ENCODE measurements at regions not wholly inside any gene's neighbourhood (a gene's known extent, or its start where the extent isn't known, plus 50 kb on each side); places are given as distances from the start of the nearest gene placed in this dataset.

- H3K4me3 Mint-ChIP-seq = no peak overlapping the region
Observed at GRCh38 chr4:169854090-169854489, 96.3 kb upstream of the HPF1 start.

GRCh38 chr4:169852481-169852880, 94.7 kb upstream of the HPF1 start:
- Mint-ChIP-seq H3K36me3 (ENCODE audit: low read depth) (no peaks in the 10 kb centered on the region), H3K4me1 (peaks cover 19% of the 10 kb centered on the region), H3K27ac (no peak overlapping the region), H3K9me3 (peaks cover 15% of the 10 kb centered on the region), H3K4me3 (no peak overlapping the region), H3K27me3 (ENCODE audit: insufficient read depth) (peaks cover 2% of the 10 kb centered on the region)
- Histone ChIP-seq H3K9me3 (ENCODE audit: control insufficient read depth, low read length) (peaks cover 10% of the 10 kb centered on the region), H3K9ac (ENCODE audit: extremely low read depth, low read length, poor library complexity, severe bottlenecking) (no peak overlapping the region), H3K27me3 (ENCODE audit: control insufficient read depth, insufficient read depth, low read length, poor library complexity, severe bottlenecking) (no peaks in the 10 kb centered on the region), H3K36me3 (ENCODE audit: control insufficient read depth, insufficient read depth, low read length) (no peaks in the 10 kb centered on the region), H3K4me3 (ENCODE audit: low read length) (no peak overlapping the region), H3K27ac (ENCODE audit: low read depth, low read length) (no peak overlapping the region), H3K4me1 (ENCODE audit: control insufficient read depth, insufficient read depth, low read length) (peaks cover 13% of the 10 kb centered on the region)
- no peak for TF ChIP-seq CTCF (conservative IDR thresholded peaks at IDR 0.05)
- DNase-seq = no peak

More at GRCh38 chr4:169854090-169854489, 96.3 kb upstream of the HPF1 start:
- TF ChIP-seq CTCF (conservative IDR thresholded peaks at IDR 0.05) = no peak
- peaks cover 2% of the 10 kb centered on the region for H3K27me3 Mint-ChIP-seq (ENCODE audit: insufficient read depth)
- H3K27ac Mint-ChIP-seq = no peak overlapping the region
- Histone ChIP-seq H3K4me3 (ENCODE audit: low read length) (no peak overlapping the region), H3K27me3 (ENCODE audit: control insufficient read depth, insufficient read depth, low read length, poor library complexity, severe bottlenecking) (no peaks in the 10 kb centered on the region), H3K9ac (ENCODE audit: extremely low read depth, low read length, poor library complexity, severe bottlenecking) (no peak overlapping the region), H3K4me1 (ENCODE audit: control insufficient read depth, insufficient read depth, low read length) (peaks cover 13% of the 10 kb centered on the region), H3K9me3 (ENCODE audit: control insufficient read depth, low read length) (peaks cover 10% of the 10 kb centered on the region), H3K36me3 (ENCODE audit: control insufficient read depth, insufficient read depth, low read length) (no peaks in the 10 kb centered on the region), H3K27ac (ENCODE audit: low read depth, low read length) (no peak overlapping the region)
- no peak for DNase-seq
- peaks cover 15% of the 10 kb centered on the region for H3K9me3 Mint-ChIP-seq
- no peaks in the 10 kb centered on the region for H3K36me3 Mint-ChIP-seq (ENCODE audit: low read depth)
- H3K4me1 Mint-ChIP-seq = peaks cover 12% of the 10 kb centered on the region
- WGBS, 2 experiments (ENCODE audit: insufficient coverage in 1 of 2, insufficient read length in 1 of 2) = 75 to 86% methylated on average over 2 to 3 of the region's 3 CpGs

- no peaks in the 10 kb centered on the region for H3K36me3 Mint-ChIP-seq (ENCODE audit: low read depth)
- H3K36me3 ChIP-seq (ENCODE audit: control insufficient read depth, insufficient read depth, low read length) = no peaks in the 10 kb centered on the region
- no peak overlapping the region for H3K9ac ChIP-seq (ENCODE audit: extremely low read depth, low read length, poor library complexity, severe bottlenecking)
- no peak overlapping the region for H3K4me3 ChIP-seq (ENCODE audit: low read length)
- H3K27me3 Mint-ChIP-seq (ENCODE audit: insufficient read depth) = peaks cover 2% of the 10 kb centered on the region
- peaks cover 13% of the 10 kb centered on the region for H3K9me3 Mint-ChIP-seq
- peaks cover 5% of the 10 kb centered on the region for H3K9me3 ChIP-seq (ENCODE audit: control insufficient read depth, low read length)
- no peak overlapping the region for H3K4me3 Mint-ChIP-seq
- TF ChIP-seq CTCF (conservative IDR thresholded peaks at IDR 0.05) = no peak
- no peak overlapping the region for H3K27ac Mint-ChIP-seq
- no peak overlapping the region for H3K27ac ChIP-seq (ENCODE audit: low read depth, low read length)
- no peak for DNase-seq
- H3K4me1 ChIP-seq (ENCODE audit: control insufficient read depth, insufficient read depth, low read length) = peaks cover 13% of the 10 kb centered on the region
- H3K4me1 Mint-ChIP-seq = peaks cover 19% of the 10 kb centered on the region
- 95% methylated on average over 2 of the region's 3 CpGs; no CpG with 5 or more reads in 1 of the 2 experiments for WGBS, 2 experiments (ENCODE audit: insufficient coverage in 1 of 2, insufficient read length in 1 of 2)
- H3K27me3 ChIP-seq (ENCODE audit: control insufficient read depth, insufficient read depth, low read length, poor library complexity, severe bottlenecking) = no peaks in the 10 kb centered on the region
Observed at GRCh38 chr4:169851750-169852149, 94.0 kb upstream of the HPF1 start.

Data from endodermal cell (in vitro differentiated cells).